Liver (tissue), 8 donors: ENCODE measurements at regions not wholly inside any gene's neighbourhood (a gene's known extent, or its start where the extent isn't known, plus 50 kb on each side); places are given as distances from the start of the nearest gene placed in this dataset.

Experiments used
- DNase-seq: peaks from one replicate; pipeline ENCODE4 v3.0.0-alpha.2; 2017; ENCODE audit warnings: low spot score
- H3K27ac ChIP-seq, 2 donors: one replicate each; pipeline ENCODE4 v1.7.0; 2013; ENCODE audit warnings: inconsistent platforms in 2 of 2, low read length in 2 of 2, control low read depth in 1 of 2, low read depth in 1 of 2, mild to moderate bottlenecking in 1 of 2
- H3K27me3 ChIP-seq, 4 donors: one replicate each; pipeline versions ENCODE4 v1.6.1 to v1.7.0; 2013; ENCODE audit warnings: low read length in 3 of 4, inconsistent platforms in 1 of 4, mild to moderate bottlenecking in 1 of 4, moderate library complexity in 1 of 4; ENCODE audit not compliant: control insufficient read depth in 4 of 4, insufficient read depth in 4 of 4
- H3K36me3 ChIP-seq, 4 donors: one replicate each; pipeline versions ENCODE4 v1.6.1 to v1.7.0; 2013; ENCODE audit warnings: low read length in 3 of 4, mild to moderate bottlenecking in 3 of 4, low read depth in 1 of 4, moderate library complexity in 1 of 4; ENCODE audit not compliant: control insufficient read depth in 4 of 4, insufficient read depth in 3 of 4
- H3K4me1 ChIP-seq, 4 donors: one replicate each; pipeline versions ENCODE4 v1.6.1 to v1.7.0; 2013; ENCODE audit warnings: low read length in 3 of 4, mild to moderate bottlenecking in 3 of 4, moderate library complexity in 1 of 4; ENCODE audit not compliant: control insufficient read depth in 4 of 4, insufficient read depth in 4 of 4
- H3K4me3 ChIP-seq, 3 donors: one replicate each; pipeline versions ENCODE4 v1.6.1 to v1.7.0; 2013; ENCODE audit warnings: low read length in 3 of 3, control low read depth in 1 of 3, low read depth in 1 of 3, mild to moderate bottlenecking in 1 of 3
- H3K9ac ChIP-seq, 2 donors: one replicate each; pipeline ENCODE4 v1.7.0; 2013; ENCODE audit warnings: low read length in 2 of 2, mild to moderate bottlenecking in 2 of 2, moderate library complexity in 2 of 2, control low read depth in 1 of 2, low read depth in 1 of 2
- H3K9me3 ChIP-seq, 4 donors: one replicate each; pipeline versions ENCODE4 v1.6.1 to v1.7.0; 2013; ENCODE audit warnings: low read length in 3 of 4; ENCODE audit not compliant: control insufficient read depth in 4 of 4
- CTCF ChIP-seq: fragments of 150-350 bp; IDR thresholded peaks from 2 replicates; pipeline ENCODE4 v1.5.1; 2017; ENCODE audit warnings: improper control_type of control experiment, low read depth, low read length; ENCODE audit not compliant: missing input control
- FOXA1 ChIP-seq: IDR thresholded peaks from 2 replicates; pipeline ENCODE4 v1.6.1; 2016; ENCODE audit warnings: antibody characterized with exemption
- GABPA ChIP-seq, 2 donors: IDR thresholded peaks in 1 of 2; conservative IDR thresholded peaks in 1 of 2; 2 replicates each; pipeline ENCODE4 v1.6.1; 2016; ENCODE audit warnings: antibody characterized with exemption in 2 of 2, mild to moderate bottlenecking in 1 of 2, moderate library complexity in 1 of 2
- HNF4A ChIP-seq, 2 donors: conservative IDR thresholded peaks; 2 replicates each; pipeline ENCODE4 v1.6.1; 2016; ENCODE audit warnings: antibody characterized with exemption in 2 of 2, mild to moderate bottlenecking in 2 of 2
- HNF4G ChIP-seq: IDR thresholded peaks from 2 replicates; pipeline ENCODE4 v1.6.1; 2016; ENCODE audit warnings: antibody characterized with exemption
- JUND ChIP-seq, 2 donors: IDR thresholded peaks; 2 replicates each; pipeline ENCODE4 v1.6.1; 2016; ENCODE audit warnings: antibody characterized with exemption in 2 of 2
- NR2F2 ChIP-seq: IDR thresholded peaks from 2 replicates; pipeline ENCODE4 v1.6.1; 2016; ENCODE audit warnings: antibody characterized with exemption
- RAD21 ChIP-seq, 2 donors: IDR thresholded peaks; 2 replicates each; pipeline ENCODE4 v1.6.1; 2016; ENCODE audit warnings: antibody characterized with exemption in 2 of 2, mild to moderate bottlenecking in 2 of 2
- REST ChIP-seq: IDR thresholded peaks from 2 replicates; pipeline ENCODE4 v1.6.1; 2016; ENCODE audit warnings: antibody characterized with exemption, mild to moderate bottlenecking
- RXRA ChIP-seq, 2 donors: IDR thresholded peaks; 2 replicates each; pipeline ENCODE4 v1.6.1; 2017 to 2018; ENCODE audit warnings: antibody characterized with exemption in 2 of 2, mild to moderate bottlenecking in 1 of 2
- SP1 ChIP-seq: IDR thresholded peaks from 2 replicates; pipeline ENCODE4 v1.6.1; 2018; ENCODE audit warnings: antibody characterized with exemption, mild to moderate bottlenecking
- TAF1 ChIP-seq: conservative IDR thresholded peaks from 2 replicates; pipeline ENCODE4 v1.6.1; 2016; ENCODE audit warnings: antibody characterized with exemption, mild to moderate bottlenecking
- YY1 ChIP-seq: IDR thresholded peaks from 2 replicates; pipeline ENCODE4 v1.6.1; 2016; ENCODE audit warnings: antibody characterized with exemption, mild to moderate bottlenecking
- ZBTB33 ChIP-seq: IDR thresholded peaks from 2 replicates; pipeline ENCODE4 v1.6.1; 2016; ENCODE audit warnings: antibody characterized with exemption
- WGBS: extraction: QIAGEN DNeasy Blood & Tissue Kit; methylation state at CpG from one replicate; pipeline ENCODE4 v1.1.7; 2013; 5-methylcytosine and 5-hydroxymethylcytosine counted together
- TF ChIP-seq, protein P1 (sequence below): IDR thresholded peaks from 2 replicates; pipeline ENCODE4 v1.6.1; 2016; ENCODE audit warnings: antibody characterized with exemption
- TF ChIP-seq, protein P2 (sequence below): IDR thresholded peaks from 2 replicates; pipeline ENCODE4 v1.6.1; 2016; ENCODE audit warnings: antibody characterized with exemption
- donor health status: healthy.
- donor health status: healthy.
- donor health status: healthy.
- donor health status: healthy.
- donor health status: healthy.

DNA sequence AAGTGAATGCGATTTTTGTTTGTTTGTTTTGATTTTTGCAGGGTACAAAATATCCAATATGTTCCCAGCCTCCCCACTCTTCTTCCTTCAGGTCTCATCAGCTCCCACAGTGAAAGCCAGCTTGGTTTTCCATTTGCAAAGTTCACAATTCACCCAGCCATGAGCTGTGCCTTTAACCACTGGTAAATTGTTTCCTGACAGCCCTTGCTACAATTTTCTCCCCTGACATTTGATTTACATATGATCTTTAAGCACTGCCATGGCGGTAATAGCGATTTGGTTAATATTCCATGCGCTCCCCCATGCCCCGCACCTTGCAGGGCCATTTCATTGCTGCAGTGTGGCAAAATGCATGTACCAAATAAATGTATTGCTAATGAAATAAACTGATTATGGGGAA is 385.9 kb downstream of the MIAT start:
- Histone ChIP-seq H3K9me3 (peaks cover 0 to 4% (median 0%) of the 10 kb centered on the region in 4 donors), H3K36me3 (no peaks in the 10 kb centered on the region), H3K27me3 (peaks cover 0 to 10% (median 3%) of the 10 kb centered on the region in 4 donors), H3K4me1 (no peaks in the 10 kb centered on the region), H3K4me3 (no peak overlapping the region), H3K27ac (no peak overlapping the region), H3K9ac (no peak overlapping the region)
- DNase-seq, result no peak
- no peak for TF ChIP-seq RAD21 (IDR thresholded peaks at IDR 0.05)
- TF ChIP-seq TAF1, result no peak
- TF ChIP-seq JUND (IDR thresholded peaks at IDR 0.05), result no peak
- no peak for TF ChIP-seq YY1
- no peak for TF ChIP-seq HNF4A (conservative IDR thresholded peaks at IDR 0.05)
- TF ChIP-seq RXRA (IDR thresholded peaks at IDR 0.05), result no peak
- 72% methylated on average over 5 of the region's 5 CpGs for WGBS

GRCh38 chr22:27045103-27045947 is 387.9 kb downstream of the MIAT start:
- Histone ChIP-seq H3K27ac (no peak overlapping the region), H3K9me3 (peaks cover 0 to 4% (median 0%) of the 10 kb centered on the region in 4 donors), H3K4me1 (no peaks in the 10 kb centered on the region), H3K27me3 (peaks cover 0 to 10% (median under 1%) of the 10 kb centered on the region in 4 donors), H3K4me3 (no peak overlapping the region), H3K36me3 (no peaks in the 10 kb centered on the region), H3K9ac (no peak overlapping the region)
- no peak for DNase-seq
- WGBS, result 43% methylated on average over 7 of the region's 7 CpGs
- no peak for TF ChIP-seq HNF4G
- no peak for TF ChIP-seq JUND (IDR thresholded peaks at IDR 0.05)
- TF ChIP-seq SP1, result no peak
- TF ChIP-seq GABPA (IDR thresholded peaks at IDR 0.05 in 1 of 2, conservative IDR thresholded peaks at IDR 0.05 in 1 of 2), result no peak
- no peak for TF ChIP-seq YY1
- TF ChIP-seq REST, result no peak
- TF ChIP-seq, protein P1, sequence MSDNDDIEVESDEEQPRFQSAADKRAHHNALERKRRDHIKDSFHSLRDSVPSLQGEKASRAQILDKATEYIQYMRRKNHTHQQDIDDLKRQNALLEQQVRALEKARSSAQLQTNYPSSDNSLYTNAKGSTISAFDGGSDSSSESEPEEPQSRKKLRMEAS, result no peak
- TF ChIP-seq FOXA1, result no peak
- no peak for TF ChIP-seq RXRA (IDR thresholded peaks at IDR 0.05)
- TF ChIP-seq NR2F2, result no peak
- TF ChIP-seq CTCF, result no peak
- no peak for TF ChIP-seq TAF1
- TF ChIP-seq, protein P2, sequence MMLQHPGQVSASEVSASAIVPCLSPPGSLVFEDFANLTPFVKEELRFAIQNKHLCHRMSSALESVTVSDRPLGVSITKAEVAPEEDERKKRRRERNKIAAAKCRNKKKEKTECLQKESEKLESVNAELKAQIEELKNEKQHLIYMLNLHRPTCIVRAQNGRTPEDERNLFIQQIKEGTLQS, result no peak
- TF ChIP-seq ZBTB33, result no peak
